ENCODE measurements at regions not wholly inside any gene's neighbourhood (a gene's known extent, or its start where the extent isn't known, plus 50 kb on each side); places are given as distances from the start of the nearest gene placed in this dataset.
"Not testable (repeated sequence)": the region's sequence is repeated elsewhere in the genome, so short reads cannot be mapped to it uniquely, and the experiment has no call there.

GRCh38 chr17:27089929-27090247 lies 204.0 kb upstream of the WSB1 start:
- in situ Hi-C loops (cut with HindIII; ENCODE audit: low pct_ligation_motif_present, low sequenced_read_pairs) = no loop called here
- no peak for TF ChIP-seq CTCF (IDR thresholded peaks at IDR 0.05; ENCODE audit: low read depth, low read length, missing control alignments)
- Histone ChIP-seq H3K36me3 (replicated peaks) (no peaks in the 10 kb centered on the region), H3K27me3 (replicated peaks) (no peaks in the 10 kb centered on the region), H3K4me3 (ENCODE audit: low read depth, low read length) (no peak overlapping the region), H3K27ac (no peak overlapping the region)
- no peak for DNase-seq

- in situ Hi-C loops (cut with HindIII; ENCODE audit: low pct_ligation_motif_present, low sequenced_read_pairs); H3K27me3 ChIP-seq (replicated peaks); H3K36me3 ChIP-seq (replicated peaks); DNase-seq; H3K27ac ChIP-seq; H3K4me3 ChIP-seq (ENCODE audit: low read depth, low read length): not testable (repeated sequence)
Observed at GRCh38 chr17:27090450-27091042, 203.4 kb upstream of the WSB1 start.

GRCh38 chr17:27091043-27091497 lies 202.8 kb upstream of the WSB1 start:
- Histone ChIP-seq H3K4me3 (ENCODE audit: low read depth, low read length) (no peak overlapping the region), H3K27me3 (replicated peaks) (no peaks in the 10 kb centered on the region), H3K36me3 (replicated peaks) (no peaks in the 10 kb centered on the region), H3K27ac (no peak overlapping the region)
- TF ChIP-seq CTCF (IDR thresholded peaks at IDR 0.05; ENCODE audit: low read depth, low read length, missing control alignments) = no peak
- in situ Hi-C loops (cut with HindIII; ENCODE audit: low pct_ligation_motif_present, low sequenced_read_pairs) = no loop called here
- no peak for DNase-seq

GRCh38 chr17:27094179-27094578 lies 199.7 kb upstream of the WSB1 start:
- H3K27ac ChIP-seq; H3K27me3 ChIP-seq (replicated peaks); H3K36me3 ChIP-seq (replicated peaks); H3K4me3 ChIP-seq (ENCODE audit: low read depth, low read length); DNase-seq; in situ Hi-C loops (cut with HindIII; ENCODE audit: low pct_ligation_motif_present, low sequenced_read_pairs): not testable (repeated sequence)

- DNase-seq; in situ Hi-C loops (cut with HindIII; ENCODE audit: low pct_ligation_motif_present, low sequenced_read_pairs); H3K36me3 ChIP-seq (replicated peaks); H3K27ac ChIP-seq; H3K27me3 ChIP-seq (replicated peaks); H3K4me3 ChIP-seq (ENCODE audit: low read depth, low read length): not testable (repeated sequence)
Observed at GRCh38 chr17:27095821-27096220, 198.1 kb upstream of the WSB1 start.

- DNase-seq; H3K36me3 ChIP-seq (replicated peaks); H3K27me3 ChIP-seq (replicated peaks); H3K27ac ChIP-seq; H3K4me3 ChIP-seq (ENCODE audit: low read depth, low read length); in situ Hi-C loops (cut with HindIII; ENCODE audit: low pct_ligation_motif_present, low sequenced_read_pairs): not testable (repeated sequence)
Observed at GRCh38 chr17:27099266-27099665, 194.6 kb upstream of the WSB1 start.

- DNase-seq; H3K4me3 ChIP-seq (ENCODE audit: low read depth, low read length); in situ Hi-C loops (cut with HindIII; ENCODE audit: low pct_ligation_motif_present, low sequenced_read_pairs); H3K27me3 ChIP-seq (replicated peaks); H3K36me3 ChIP-seq (replicated peaks); H3K27ac ChIP-seq: not testable (repeated sequence)
Observed at GRCh38 chr17:27104605-27105221, 189.2 kb upstream of the WSB1 start.

GRCh38 chr17:27105636-27106035 lies 188.3 kb upstream of the WSB1 start:
- no peaks in the 10 kb centered on the region for H3K27me3 ChIP-seq (replicated peaks)

More at GRCh38 chr17:27105636-27106035, 188.3 kb upstream of the WSB1 start:
- in situ Hi-C loops (cut with HindIII; ENCODE audit: low pct_ligation_motif_present, low sequenced_read_pairs) = no loop called here
- Histone ChIP-seq H3K36me3 (replicated peaks) (no peaks in the 10 kb centered on the region), H3K4me3 (ENCODE audit: low read depth, low read length) (no peak overlapping the region), H3K27ac (no peak overlapping the region)
- no peak for TF ChIP-seq CTCF (IDR thresholded peaks at IDR 0.05; ENCODE audit: low read depth, low read length, missing control alignments)
- DNase-seq = no peak

Measured in brain microvascular endothelial cell (primary cell).